ENCODE measurements at regions not wholly inside any gene's neighbourhood (a gene's known extent, or its start where the extent isn't known, plus 50 kb on each side); places are given as distances from the start of the nearest gene placed in this dataset.

- no peak overlapping the region for H2AFZ ChIP-seq (ENCODE audit: control insufficient read depth, low read depth, low read length)
- intact Hi-C loops (cut with micrococcal nuclease; ENCODE audit: unreplicated experiment): no loop called here
- ATAC-seq: no peak
- no peaks in the 10 kb centered on the region for H3K79me2 ChIP-seq (ENCODE audit: control insufficient read depth, insufficient read depth, low read length)
- ChIA-PET RAD21 (ENCODE audit: unreplicated experiment) (no interaction called here), POLR2A (interaction anchor here (0.5 to 1.2 kb wide), 2 partner anchors 10 to 619 kb away, joined by 3 to 4 read pairs; no protein-coding TSS in a partner anchor), CTCF (no interaction called here), SMC1A (ENCODE audit: uncharacterized antibody, unreplicated experiment) (interaction anchor here (0.9 kb wide), 1 partner anchor 32 kb away, joined by 4 read pairs; no protein-coding TSS in a partner anchor)
- WGBS (ENCODE audit: insufficient coverage, insufficient replicate concordance, low lambda C conversion rate, missing lambda C conversion rate): 13% methylated on average over 3 of the region's 3 CpGs
- no peaks in the 10 kb centered on the region for H3K4me1 ChIP-seq (ENCODE audit: control insufficient read depth, insufficient read depth, low read length)
- no peak for DNase-seq (ENCODE audit: low read depth, low spot score)
- in situ Hi-C loops (cut with MboI): no loop called here
- no peak overlapping the region for H3K27ac ChIP-seq (ENCODE audit: control insufficient read depth, insufficient read depth)
- H3K4me2 ChIP-seq (ENCODE audit: control insufficient read depth, insufficient read depth): no peak overlapping the region
- no peak overlapping the region for H3K9ac ChIP-seq (ENCODE audit: control insufficient read depth, insufficient read depth, low read length)
- TF ChIP-seq ATF2 (IDR thresholded peaks at IDR 0.05; ENCODE audit: low read length): no peak
- no peak for TF ChIP-seq FOS (IDR thresholded peaks at IDR 0.05; ENCODE audit: borderline replicate concordance, extremely low read depth, insufficient read length)
- TF ChIP-seq POLR2AphosphoS2 (IDR thresholded peaks at IDR 0.05; ENCODE audit: low read depth, low read length): no peak
- TF ChIP-seq E2F4 (IDR thresholded peaks at IDR 0.05; ENCODE audit: low read depth, low read length): no peak
- no peak for TF ChIP-seq JUNB (IDR thresholded peaks at IDR 0.05)
- no peak for TF ChIP-seq EP300 (IDR thresholded peaks at IDR 0.05; ENCODE audit: borderline replicate concordance in 1 of 2, control insufficient read depth in 1 of 2, low read depth in 2 of 2, low read length in 2 of 2)
- TF ChIP-seq POLR2A (IDR thresholded peaks at IDR 0.05; ENCODE audit: low read depth, low read length): no peak
- no peak for TF ChIP-seq ZNF592 (IDR thresholded peaks at IDR 0.05)
- no peak for TF ChIP-seq ZNF274 (IDR thresholded peaks at IDR 0.05; ENCODE audit: insufficient read depth, insufficient read length)
- H3K9me3 ChIP-seq (replicated peaks; ENCODE audit: control insufficient read depth, insufficient read depth, low read length): no peaks in the 10 kb centered on the region
- H4K20me1 ChIP-seq (ENCODE audit: control insufficient read depth, insufficient read depth): no peaks in the 10 kb centered on the region
- no peak for FAIRE-seq
- BruUV-seq (replicated peaks): no TSS peak
- no peak overlapping the region for H3K4me3 ChIP-seq
- no peaks in the 10 kb centered on the region for H3K27me3 ChIP-seq (replicated peaks in 1 of 2; ENCODE audit: control insufficient read depth in 2 of 2, insufficient read depth in 2 of 2, low read length in 1 of 2)
- no peaks in the 10 kb centered on the region for H3K36me3 ChIP-seq (ENCODE audit: control insufficient read depth in 2 of 2, insufficient read depth in 2 of 2, low read length in 1 of 2)
These were observed 949.2 kb downstream of the CDH11 start for GRCh38 chr16:64172652-64173051.
